Activated CD8-positive, alpha-beta T cell treated with anti-CD3 and anti-CD28 coated beads, Interleukin-2, amount 10 ng/mL, durations not matched to agents 7 days and 5 days (primary cell): ENCODE measurements at regions not wholly inside any gene's neighbourhood (a gene's known extent, or its start where the extent isn't known, plus 50 kb on each side); places are given as distances from the start of the nearest gene placed in this dataset.
"Not testable (repeated sequence)": the region's sequence is repeated elsewhere in the genome, so short reads cannot be mapped to it uniquely, and the experiment has no call there.

ENCODE experiments used
- ATAC-seq: fragments of 150-1000 bp; cut with Tn5 transposase; one replicate; pipeline ENCODE4 v1.10.0; 2021; ENCODE audit warnings: moderate library complexity
- CTCF ChIA-PET: fragments of 350-600 bp; sonication (Branson Sonifier 250); formaldehyde crosslinking; loops from one replicate; lab custom pipeline; 2021; ENCODE audit warnings: antibody characterized with exemption; lab: Charles Lee
- POLR2A ChIA-PET: fragments of 350-600 bp; sonication (Branson Sonifier 250); formaldehyde crosslinking; loops from one replicate; lab custom pipeline; 2021; ENCODE audit warnings: antibody characterized with exemption; lab: Charles Lee
- DNase-seq: peaks from one replicate; pipeline ENCODE4 v3.0.0-alpha.2; 2020
- H3K27ac Mint-ChIP-seq: one replicate; pipeline ENCODE4 v1.8.0; 2021; ENCODE audit warnings: mild to moderate bottlenecking, mixed read lengths
- H3K27me3 Mint-ChIP-seq: one replicate; pipeline ENCODE4 v1.8.0; 2021; ENCODE audit warnings: low read depth, mixed read lengths
- H3K36me3 Mint-ChIP-seq: one replicate; pipeline ENCODE4 v1.8.0; 2021; ENCODE audit warnings: low read depth, mixed read lengths
- H3K4me1 Mint-ChIP-seq: one replicate; pipeline ENCODE4 v1.8.0; 2021; ENCODE audit warnings: low read depth, mixed read lengths
- H3K4me3 Mint-ChIP-seq: one replicate; pipeline ENCODE4 v1.8.0; 2021; ENCODE audit warnings: mild to moderate bottlenecking, mixed read lengths
- H3K9me3 Mint-ChIP-seq: one replicate; pipeline ENCODE4 v1.8.0; 2022; ENCODE audit warnings: mixed read lengths; ENCODE audit not compliant: insufficient read depth

DNA sequence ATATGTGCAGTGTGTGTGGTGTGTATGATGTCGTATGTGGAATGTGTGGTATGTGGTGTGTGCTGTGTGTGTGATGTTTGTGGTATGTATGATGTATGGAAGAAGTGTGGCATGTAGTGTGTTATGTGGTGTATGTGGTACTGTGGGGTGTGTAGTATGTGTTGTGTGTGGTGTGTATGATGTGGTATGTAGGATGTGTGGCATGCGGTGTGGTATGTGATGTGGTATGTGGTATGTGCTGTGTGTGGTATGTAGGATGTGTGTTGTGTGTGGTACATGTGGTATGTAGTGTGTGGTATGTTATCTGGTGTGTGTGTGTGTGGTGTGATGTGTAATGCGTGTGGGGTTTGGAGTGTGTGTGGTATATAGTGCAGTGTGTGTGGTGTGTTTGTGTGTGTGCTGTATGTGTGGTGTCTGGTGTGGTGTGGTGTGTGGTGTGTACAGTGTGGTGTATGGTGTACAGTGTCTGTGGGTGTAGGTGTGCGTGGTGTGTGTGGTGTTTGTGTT is 129.6 kb downstream of the ATP6V0E2 start:
- Mint-ChIP-seq H3K36me3 (no peaks in the 10 kb centered on the region), H3K4me1 (no peaks in the 10 kb centered on the region), H3K27ac (no peak overlapping the region), H3K4me3 (no peak overlapping the region), H3K9me3 (no peaks in the 10 kb centered on the region), H3K27me3 (no peaks in the 10 kb centered on the region)
- ATAC-seq (no peak), DNase-seq (no peak)
- CTCF ChIA-PET = no interaction called here
- POLR2A ChIA-PET = no interaction called here

DNA sequence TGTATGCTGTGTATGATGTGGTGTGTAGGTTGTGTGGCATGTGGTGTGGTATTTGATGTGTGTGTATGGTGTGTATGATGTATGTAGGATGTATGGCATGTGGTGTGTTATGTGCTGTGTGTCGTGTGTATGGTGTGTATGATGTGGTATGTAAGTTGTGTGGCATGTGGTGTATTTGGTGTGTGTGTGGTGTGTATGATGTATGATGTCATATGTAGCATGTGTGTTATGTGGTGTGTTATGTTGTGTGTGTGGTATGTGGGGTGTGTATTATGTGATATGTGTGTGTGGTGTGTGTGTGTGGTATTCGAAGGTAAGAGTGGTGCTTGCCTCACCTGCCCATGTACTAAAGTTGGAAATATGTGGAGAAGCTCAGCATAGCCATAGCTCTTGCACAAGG is 130.2 kb downstream of the ATP6V0E2 start:
- H3K27me3 Mint-ChIP-seq, POLR2A ChIA-PET, CTCF ChIA-PET, H3K27ac Mint-ChIP-seq, H3K36me3 Mint-ChIP-seq, DNase-seq, H3K4me1 Mint-ChIP-seq, H3K4me3 Mint-ChIP-seq, ATAC-seq, H3K9me3 Mint-ChIP-seq: not testable (repeated sequence)

DNA sequence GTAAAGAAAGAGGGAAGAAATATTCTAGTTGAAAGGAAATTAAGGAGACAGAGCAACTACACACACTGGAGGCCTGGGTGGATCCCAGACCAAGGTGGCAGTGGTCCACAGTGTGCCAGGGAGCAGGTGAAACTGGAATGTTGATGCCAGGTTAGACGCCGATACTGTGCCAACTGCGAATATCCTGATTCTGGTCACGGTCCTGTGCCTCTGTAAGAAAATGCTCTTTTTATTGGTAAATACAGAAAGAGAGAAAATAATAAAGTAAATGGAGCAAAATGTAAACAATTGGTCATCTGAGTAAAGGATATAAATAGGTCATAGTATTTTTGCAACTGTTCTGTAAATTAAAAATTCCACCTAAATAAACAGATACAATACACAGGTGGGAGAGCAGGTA is 131.1 kb downstream of the ATP6V0E2 start:
- H3K9me3 Mint-ChIP-seq, H3K27me3 Mint-ChIP-seq, CTCF ChIA-PET, H3K4me3 Mint-ChIP-seq, H3K4me1 Mint-ChIP-seq, H3K36me3 Mint-ChIP-seq, ATAC-seq, H3K27ac Mint-ChIP-seq, POLR2A ChIA-PET, DNase-seq: not testable (repeated sequence)

GRCh38 chr7:150009620-150010303 is 136.0 kb downstream of the ATP6V0E2 start:
- ATAC-seq, POLR2A ChIA-PET, H3K4me3 Mint-ChIP-seq: not testable (repeated sequence)

DNA sequence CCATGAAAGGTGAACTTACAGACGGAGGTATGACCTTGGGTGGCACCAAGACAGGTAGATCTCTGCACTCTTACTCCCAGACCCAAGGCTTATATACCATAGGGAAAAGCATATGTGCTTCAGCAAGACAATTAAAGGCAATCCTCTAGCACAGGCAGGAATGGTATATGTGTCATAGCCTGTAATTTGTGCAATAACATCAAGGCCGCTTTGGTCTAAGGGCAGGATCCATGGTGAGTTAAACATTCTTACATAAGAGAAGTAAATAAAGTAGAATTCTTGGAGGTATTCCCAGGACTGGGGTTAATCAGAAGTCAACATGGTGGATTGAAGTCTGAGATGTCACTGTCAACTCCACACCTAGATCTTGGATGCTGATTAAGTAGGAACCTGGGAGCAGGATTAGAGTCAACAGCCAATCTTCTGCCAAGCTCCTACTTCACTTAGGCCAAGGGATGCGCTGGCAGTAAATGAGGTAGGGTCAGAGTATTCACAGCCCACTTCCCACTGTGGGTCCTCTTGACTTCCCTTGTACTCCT is 143.0 kb downstream of the ATP6V0E2 start:
- ATAC-seq, H3K36me3 Mint-ChIP-seq, DNase-seq, CTCF ChIA-PET, H3K27ac Mint-ChIP-seq, H3K9me3 Mint-ChIP-seq, POLR2A ChIA-PET, H3K27me3 Mint-ChIP-seq, H3K4me1 Mint-ChIP-seq, H3K4me3 Mint-ChIP-seq: not testable (repeated sequence)

More at GRCh38 chr7:150009620-150010303, 136.0 kb downstream of the ATP6V0E2 start:
- CTCF ChIA-PET, H3K4me1 Mint-ChIP-seq, H3K27ac Mint-ChIP-seq, DNase-seq, H3K27me3 Mint-ChIP-seq, H3K9me3 Mint-ChIP-seq, H3K36me3 Mint-ChIP-seq: not testable (repeated sequence)

DNA sequence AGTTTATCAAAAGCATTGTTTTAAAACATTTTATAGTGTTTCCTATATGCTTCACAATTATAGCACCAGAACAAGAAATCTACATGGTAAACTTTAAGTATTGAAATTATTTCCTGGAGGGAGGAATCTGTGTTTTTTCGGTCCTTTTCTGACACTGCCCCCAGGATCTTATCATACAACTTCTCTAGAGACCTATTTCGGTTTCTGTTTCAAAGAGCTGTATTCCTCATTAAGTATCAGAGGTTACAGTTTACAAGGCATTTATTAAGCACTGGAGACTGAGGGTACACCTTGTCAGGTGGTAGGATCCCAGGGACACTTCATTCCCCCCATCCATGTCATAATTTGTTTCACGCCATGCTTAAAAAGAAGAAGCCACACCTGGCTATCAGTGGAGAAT is 146.4 kb downstream of the ATP6V0E2 start:
- H3K27ac Mint-ChIP-seq, H3K36me3 Mint-ChIP-seq, ATAC-seq, POLR2A ChIA-PET, DNase-seq, H3K9me3 Mint-ChIP-seq, CTCF ChIA-PET, H3K4me1 Mint-ChIP-seq, H3K4me3 Mint-ChIP-seq, H3K27me3 Mint-ChIP-seq: not testable (repeated sequence)

DNA sequence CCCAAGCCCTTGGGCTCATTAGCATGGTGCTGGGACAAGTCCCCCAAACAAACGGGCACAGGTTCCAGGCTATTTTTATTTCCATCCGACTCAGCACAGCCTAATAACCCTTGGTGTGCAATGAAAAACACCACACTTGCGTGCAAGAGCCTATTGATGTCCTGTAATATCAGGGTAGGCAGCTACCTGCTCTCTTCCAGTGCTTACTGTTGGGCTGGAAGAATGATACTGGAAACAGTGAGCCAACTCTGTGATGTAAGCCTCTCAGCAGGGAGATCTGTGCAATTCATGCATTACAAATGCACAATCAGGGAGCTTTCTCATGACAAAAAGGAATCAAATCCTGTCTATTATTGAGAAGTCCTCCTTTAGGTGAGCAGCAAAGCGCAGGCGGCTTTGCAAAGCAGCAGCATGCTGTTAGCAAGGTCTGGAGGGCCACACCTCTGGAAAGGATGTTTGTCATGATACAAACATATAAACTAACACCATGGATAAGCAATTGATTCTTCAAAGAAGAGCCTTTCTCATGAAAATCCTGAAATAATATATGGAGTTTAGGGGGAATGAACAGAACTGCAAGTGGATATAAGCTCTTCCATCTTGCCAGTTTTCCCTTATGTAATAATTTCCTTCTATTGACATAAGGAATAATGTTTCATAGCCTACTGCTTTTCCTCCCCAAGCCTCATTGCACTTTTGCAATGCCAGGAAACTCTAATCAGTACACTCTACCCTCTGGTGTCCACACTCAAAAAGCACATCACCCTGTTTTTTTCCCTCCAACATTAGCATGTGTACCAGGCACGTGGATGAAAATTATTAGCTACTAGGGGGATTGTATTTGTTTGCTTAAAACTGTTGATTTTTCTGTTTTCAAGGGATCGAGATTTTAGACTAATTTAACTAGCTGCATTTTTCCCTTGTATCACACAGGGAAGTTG is 151.1 kb downstream of the ATP6V0E2 start:
- DNase-seq, H3K4me1 Mint-ChIP-seq, POLR2A ChIA-PET, H3K27ac Mint-ChIP-seq, CTCF ChIA-PET, H3K4me3 Mint-ChIP-seq, H3K27me3 Mint-ChIP-seq, ATAC-seq, H3K9me3 Mint-ChIP-seq, H3K36me3 Mint-ChIP-seq: not testable (repeated sequence)

DNA sequence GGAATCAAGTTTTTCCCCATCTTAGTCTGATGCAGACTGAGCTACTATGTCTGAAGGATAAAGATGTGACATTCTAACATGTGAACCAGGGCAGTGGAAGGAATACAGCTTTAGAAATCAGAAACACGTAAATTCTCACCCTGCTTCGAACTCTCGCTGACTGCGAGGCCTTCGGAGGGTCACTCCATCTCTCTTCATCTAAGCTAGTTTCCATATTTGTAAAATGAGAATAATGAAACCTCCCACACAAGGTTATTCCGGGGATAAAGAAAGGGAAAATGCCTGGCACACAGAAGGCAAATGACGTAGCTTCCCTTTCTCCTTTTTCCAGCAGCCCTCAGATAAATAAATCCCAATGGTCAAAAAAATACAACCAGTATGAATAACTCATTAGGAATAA is 152.0 kb downstream of the ATP6V0E2 start:
- H3K27me3 Mint-ChIP-seq, H3K36me3 Mint-ChIP-seq, H3K9me3 Mint-ChIP-seq, H3K4me3 Mint-ChIP-seq, CTCF ChIA-PET, H3K27ac Mint-ChIP-seq, ATAC-seq, DNase-seq, POLR2A ChIA-PET, H3K4me1 Mint-ChIP-seq: not testable (repeated sequence)

GRCh38 chr7:150028344-150029012 is 154.7 kb downstream of the ATP6V0E2 start:
- H3K36me3 Mint-ChIP-seq, CTCF ChIA-PET, H3K9me3 Mint-ChIP-seq, H3K27ac Mint-ChIP-seq, POLR2A ChIA-PET, H3K27me3 Mint-ChIP-seq, H3K4me3 Mint-ChIP-seq, DNase-seq, ATAC-seq, H3K4me1 Mint-ChIP-seq: not testable (repeated sequence)

GRCh38 chr7:150029013-150029389 is 155.2 kb downstream of the ATP6V0E2 start:
- H3K36me3 Mint-ChIP-seq, CTCF ChIA-PET, H3K9me3 Mint-ChIP-seq, H3K27me3 Mint-ChIP-seq, H3K4me1 Mint-ChIP-seq, ATAC-seq, H3K4me3 Mint-ChIP-seq, POLR2A ChIA-PET, DNase-seq, H3K27ac Mint-ChIP-seq: not testable (repeated sequence)

DNA sequence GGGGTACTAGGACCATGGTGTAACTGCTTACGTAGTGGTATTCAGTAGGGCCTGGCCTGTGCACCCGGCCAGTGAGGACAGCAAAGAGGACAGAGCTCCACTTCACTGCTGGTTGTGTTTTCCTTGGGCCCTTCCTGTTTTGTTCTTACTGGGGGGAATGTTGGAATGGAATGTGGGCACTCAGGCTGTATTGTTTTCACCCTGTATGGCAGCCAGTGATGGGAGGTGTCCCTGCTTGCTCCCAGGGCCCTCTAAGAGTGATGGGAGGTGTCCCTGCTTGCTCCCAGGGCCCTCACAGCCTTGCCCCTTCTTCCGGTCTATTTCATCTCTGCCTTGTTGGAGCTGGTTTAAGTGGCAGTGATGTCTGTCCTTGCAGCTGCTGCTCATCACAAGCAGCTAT is 158.0 kb downstream of the ATP6V0E2 start:
- H3K27me3 Mint-ChIP-seq, H3K27ac Mint-ChIP-seq, H3K9me3 Mint-ChIP-seq, CTCF ChIA-PET, H3K4me3 Mint-ChIP-seq, H3K4me1 Mint-ChIP-seq, POLR2A ChIA-PET, DNase-seq, H3K36me3 Mint-ChIP-seq, ATAC-seq: not testable (repeated sequence)
